ENCODE measurements at regions not wholly inside any gene's neighbourhood (a gene's known extent, or its start where the extent isn't known, plus 50 kb on each side); places are given as distances from the start of the nearest gene placed in this dataset.

GRCh38 chr11:134584706-134585445 is 172.8 kb upstream of the B3GAT1 start:
- no peak for DNase-seq (ENCODE audit: low read depth)
- no peak overlapping the region for H3K4me3 ChIP-seq (replicated peaks; ENCODE audit: low read depth, low read length)
- TF ChIP-seq, protein P1, sequence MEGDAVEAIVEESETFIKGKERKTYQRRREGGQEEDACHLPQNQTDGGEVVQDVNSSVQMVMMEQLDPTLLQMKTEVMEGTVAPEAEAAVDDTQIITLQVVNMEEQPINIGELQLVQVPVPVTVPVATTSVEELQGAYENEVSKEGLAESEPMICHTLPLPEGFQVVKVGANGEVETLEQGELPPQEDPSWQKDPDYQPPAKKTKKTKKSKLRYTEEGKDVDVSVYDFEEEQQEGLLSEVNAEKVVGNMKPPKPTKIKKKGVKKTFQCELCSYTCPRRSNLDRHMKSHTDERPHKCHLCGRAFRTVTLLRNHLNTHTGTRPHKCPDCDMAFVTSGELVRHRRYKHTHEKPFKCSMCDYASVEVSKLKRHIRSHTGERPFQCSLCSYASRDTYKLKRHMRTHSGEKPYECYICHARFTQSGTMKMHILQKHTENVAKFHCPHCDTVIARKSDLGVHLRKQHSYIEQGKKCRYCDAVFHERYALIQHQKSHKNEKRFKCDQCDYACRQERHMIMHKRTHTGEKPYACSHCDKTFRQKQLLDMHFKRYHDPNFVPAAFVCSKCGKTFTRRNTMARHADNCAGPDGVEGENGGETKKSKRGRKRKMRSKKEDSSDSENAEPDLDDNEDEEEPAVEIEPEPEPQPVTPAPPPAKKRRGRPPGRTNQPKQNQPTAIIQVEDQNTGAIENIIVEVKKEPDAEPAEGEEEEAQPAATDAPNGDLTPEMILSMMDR (IDR thresholded peaks at IDR 0.05; ENCODE audit: low read length, missing control alignments), result no peak

DNA sequence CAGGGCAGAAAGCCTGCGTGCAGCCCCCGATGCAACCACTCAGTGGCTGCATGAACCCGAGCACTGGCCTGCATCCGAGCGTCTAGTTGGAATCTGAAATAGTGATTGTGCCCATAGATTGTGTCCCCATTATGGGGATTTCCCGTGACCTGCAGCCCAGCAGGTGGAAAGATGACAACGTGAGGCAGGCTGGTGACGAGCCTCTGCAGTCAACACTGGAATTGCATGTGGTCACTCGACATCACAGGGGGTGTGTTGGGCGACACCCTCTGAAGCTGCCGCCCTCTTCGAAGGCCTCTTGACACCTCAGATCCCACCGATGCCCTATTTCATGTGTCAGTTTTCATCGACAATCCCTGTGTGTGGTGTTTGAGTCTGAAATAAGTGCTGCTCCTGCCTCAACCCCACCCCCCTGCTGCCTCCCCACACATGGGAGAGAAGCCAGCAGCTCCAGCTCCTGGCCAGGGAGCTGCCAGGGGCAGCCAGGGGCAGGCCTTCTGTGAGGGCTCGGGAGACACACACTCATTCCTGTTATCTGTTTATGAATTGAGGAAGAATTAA is 172.0 kb upstream of the B3GAT1 start:
- H3K4me3 ChIP-seq (replicated peaks; ENCODE audit: low read depth, low read length), result no peak overlapping the region
- TF ChIP-seq, protein P1 (IDR thresholded peaks at IDR 0.05; ENCODE audit: low read length, missing control alignments), result no peak
- no peak for DNase-seq (ENCODE audit: low read depth)

DNA sequence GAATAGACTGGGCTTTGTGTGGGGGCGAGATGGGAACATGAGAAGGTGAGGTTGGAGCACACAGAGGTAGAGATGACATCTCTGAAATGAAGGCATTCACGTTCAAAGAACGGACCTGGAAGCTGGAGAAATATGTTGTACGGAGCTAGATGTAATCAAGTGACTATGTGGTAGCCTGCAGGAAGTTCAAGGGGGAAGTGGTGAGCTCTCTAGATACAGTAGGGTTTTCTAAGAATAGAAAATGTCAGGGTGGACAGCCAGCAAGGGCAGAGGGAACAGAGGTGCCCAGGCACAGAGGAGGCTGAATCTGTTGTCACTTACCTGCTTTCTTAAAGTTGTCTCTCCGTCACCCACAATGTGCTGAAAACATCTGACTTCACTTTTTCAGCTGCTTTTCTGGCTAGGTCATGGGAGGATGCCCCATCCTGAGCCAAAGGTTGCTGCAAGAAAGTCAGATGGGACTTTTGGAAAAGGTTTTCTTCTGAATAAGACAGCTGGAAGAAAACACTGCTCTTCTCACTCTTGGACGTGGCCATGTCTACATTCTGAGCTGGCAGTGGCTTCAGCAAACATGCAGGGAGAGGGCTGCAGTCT is 171.5 kb upstream of the B3GAT1 start:
- DNase-seq (ENCODE audit: low read depth), result no peak
- TF ChIP-seq, protein P1 (IDR thresholded peaks at IDR 0.05; ENCODE audit: low read length, missing control alignments), result no peak
- no peak overlapping the region for H3K4me3 ChIP-seq (replicated peaks; ENCODE audit: low read depth, low read length)

GRCh38 chr11:134582770-134583095 is 170.7 kb upstream of the B3GAT1 start:
- TF ChIP-seq, protein P1 (IDR thresholded peaks at IDR 0.05; ENCODE audit: low read length, missing control alignments), result no peak
- no peak for DNase-seq (ENCODE audit: low read depth)
- no peak overlapping the region for H3K4me3 ChIP-seq (replicated peaks; ENCODE audit: low read depth, low read length)

DNA sequence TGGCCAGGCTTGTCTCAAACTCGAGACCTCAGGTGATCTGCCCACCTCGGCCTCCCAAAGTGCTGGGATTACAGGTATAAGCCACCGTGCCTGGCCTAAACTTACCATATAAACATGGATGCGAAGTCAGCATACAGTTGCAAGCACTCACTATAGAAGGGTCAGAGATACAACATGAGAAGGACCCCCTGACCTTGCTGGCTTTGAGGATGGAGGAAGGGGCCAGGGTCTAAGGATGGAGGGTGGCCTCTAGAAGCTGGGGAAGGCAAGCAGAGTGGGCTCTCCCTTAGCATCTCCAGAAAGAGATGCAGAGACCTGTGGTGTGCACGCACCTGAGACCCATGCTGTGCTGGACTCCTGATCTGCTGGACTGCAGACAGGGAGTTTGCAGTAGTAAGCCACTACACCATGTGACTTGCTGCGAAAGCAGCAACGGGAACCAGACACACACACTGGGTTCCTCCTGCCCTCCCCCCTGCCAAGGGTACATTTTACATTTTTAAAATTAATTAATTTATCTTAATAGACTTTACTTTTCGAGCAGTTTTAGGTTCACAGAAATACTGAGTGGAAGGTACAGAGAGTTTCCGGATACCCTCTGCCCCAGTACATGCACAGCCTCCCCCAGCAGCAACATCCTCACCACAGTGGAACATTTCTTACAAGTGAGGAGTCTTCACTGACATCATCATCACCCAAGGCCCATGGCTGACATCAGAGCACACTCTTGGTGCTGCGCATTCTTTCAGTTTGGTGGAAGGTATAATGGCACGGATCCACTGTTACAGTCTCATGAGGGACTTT is 170.1 kb upstream of the B3GAT1 start:
- no peak for DNase-seq (ENCODE audit: low read depth)
- no peak overlapping the region for H3K4me3 ChIP-seq (replicated peaks; ENCODE audit: low read depth, low read length)
- TF ChIP-seq, protein P1 (IDR thresholded peaks at IDR 0.05; ENCODE audit: low read length, missing control alignments), result no peak

DNA sequence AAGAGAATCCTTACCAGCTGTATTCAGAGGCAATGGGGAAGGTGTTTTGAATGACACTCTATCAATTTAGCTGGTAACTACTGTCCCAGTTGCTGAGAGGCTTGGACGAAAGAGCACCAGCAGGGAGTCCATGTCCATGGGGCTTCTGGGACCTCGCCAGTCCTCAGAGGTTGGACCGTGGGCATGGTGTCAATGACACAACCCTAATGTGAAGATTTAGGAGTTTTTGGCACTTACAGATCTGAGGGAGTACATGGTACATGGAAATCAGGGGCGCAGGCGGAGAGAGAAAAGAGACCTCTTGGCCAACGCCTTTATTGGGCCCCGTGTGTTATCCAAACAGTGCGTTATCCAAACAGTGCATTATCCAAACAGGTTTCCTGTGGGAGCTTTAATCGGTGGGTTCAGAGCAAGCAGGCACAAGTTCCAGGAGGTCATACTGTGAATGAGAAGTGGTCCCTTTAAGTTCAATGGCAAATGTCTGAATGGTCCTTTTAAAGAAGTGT is 169.1 kb upstream of the B3GAT1 start:
- H3K4me3 ChIP-seq (replicated peaks; ENCODE audit: low read depth, low read length), result no peak overlapping the region
- TF ChIP-seq, protein P1 (IDR thresholded peaks at IDR 0.05; ENCODE audit: low read length, missing control alignments), result no peak
- DNase-seq (ENCODE audit: low read depth), result no peak

Data from fibroblast of pulmonary artery (primary cell).